ENCODE measurements at regions not wholly inside any gene's neighbourhood (a gene's known extent, or its start where the extent isn't known, plus 50 kb on each side); places are given as distances from the start of the nearest gene placed in this dataset.

DNA sequence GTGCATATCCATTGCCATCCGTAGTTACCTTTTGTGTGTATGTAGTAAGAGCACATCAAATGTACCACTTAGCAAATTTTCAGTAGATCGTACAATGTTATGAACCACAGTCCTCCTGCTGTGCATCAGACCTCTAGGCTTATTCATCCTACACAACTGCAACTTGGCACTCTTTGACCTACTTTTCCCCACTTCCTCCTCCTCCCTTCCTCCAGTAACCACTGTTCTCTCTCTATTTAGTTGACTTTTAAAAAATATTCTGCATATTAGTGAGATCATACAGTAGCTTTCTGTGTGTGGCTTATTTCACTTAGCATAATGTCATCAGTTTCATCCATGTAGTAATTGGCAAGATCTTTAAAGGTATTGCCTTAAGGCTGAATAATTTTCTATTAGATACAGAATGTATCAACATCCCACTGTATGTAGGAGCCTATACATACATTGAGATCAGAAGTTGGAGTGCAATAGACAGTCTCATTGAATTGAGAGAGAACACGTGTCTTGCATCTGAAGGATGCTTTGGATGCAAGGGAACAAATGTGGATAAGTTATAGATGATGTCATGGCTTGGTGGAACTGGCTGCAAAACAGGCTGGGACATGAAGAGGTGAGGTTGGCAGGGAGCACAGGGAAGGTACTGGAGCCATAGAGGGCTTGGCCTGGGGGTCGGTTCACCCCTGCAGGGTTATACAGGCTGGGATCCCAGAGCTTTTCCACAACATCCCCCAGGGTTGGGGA is 83.0 kb upstream of the FAM180A start:
- H3K4me3 ChIP-seq: no peak overlapping the region
- no peaks in the 10 kb centered on the region for H3K36me3 ChIP-seq
- TF ChIP-seq CTCF (IDR thresholded peaks at IDR 0.05) (no peak), POLR2A (IDR thresholded peaks at IDR 0.05) (no peak), POLR2AphosphoS5 (IDR thresholded peaks at IDR 0.05) (no peak), EP300 (IDR thresholded peaks at IDR 0.05) (no peak)
- no peaks in the 10 kb centered on the region for H3K27me3 ChIP-seq
- no peaks in the 10 kb centered on the region for H3K9me3 ChIP-seq
- no peak overlapping the region for H3K27ac ChIP-seq
- 45 to 58% methylated on average over 3 of the region's 4 CpGs for WGBS, 2 donors (ENCODE audit: low coverage in 1 of 2)
- no peak for ATAC-seq
- H3K4me1 ChIP-seq: no peaks in the 10 kb centered on the region

DNA sequence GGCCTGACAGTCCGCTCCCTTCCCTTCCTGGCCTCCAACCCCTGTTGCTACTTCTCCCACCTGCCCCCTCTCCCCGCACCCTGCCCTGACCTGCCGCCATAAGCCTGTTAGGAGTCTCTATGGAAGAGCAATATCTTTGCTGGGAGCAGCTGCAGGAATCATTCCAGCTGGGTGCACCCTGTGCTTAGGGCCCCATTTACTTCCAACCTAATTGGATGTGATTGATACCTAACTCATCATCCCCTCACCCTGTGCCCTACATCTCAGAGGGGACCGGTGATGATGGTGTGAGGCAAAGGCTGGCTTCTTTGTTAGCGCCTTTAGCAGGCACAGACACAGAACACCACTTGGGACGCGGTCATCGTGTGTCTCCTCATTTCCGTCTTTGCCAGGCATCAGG is 80.0 kb upstream of the FAM180A start:
- no peaks in the 10 kb centered on the region for H3K27me3 ChIP-seq
- no peaks in the 10 kb centered on the region for H3K9me3 ChIP-seq
- no peaks in the 10 kb centered on the region for H3K36me3 ChIP-seq
- no peak for ATAC-seq
- H3K4me3 ChIP-seq: no peak overlapping the region
- H3K4me1 ChIP-seq: no peaks in the 10 kb centered on the region
- H3K27ac ChIP-seq: no peak overlapping the region
- 100% methylated on average over 1 of the region's 9 CpGs for WGBS, 2 donors (ENCODE audit: low coverage in 1 of 2)
- TF ChIP-seq CTCF (IDR thresholded peaks at IDR 0.05) (no peak), EP300 (IDR thresholded peaks at IDR 0.05) (no peak), POLR2A (IDR thresholded peaks at IDR 0.05) (no peak), POLR2AphosphoS5 (IDR thresholded peaks at IDR 0.05) (no peak)

DNA sequence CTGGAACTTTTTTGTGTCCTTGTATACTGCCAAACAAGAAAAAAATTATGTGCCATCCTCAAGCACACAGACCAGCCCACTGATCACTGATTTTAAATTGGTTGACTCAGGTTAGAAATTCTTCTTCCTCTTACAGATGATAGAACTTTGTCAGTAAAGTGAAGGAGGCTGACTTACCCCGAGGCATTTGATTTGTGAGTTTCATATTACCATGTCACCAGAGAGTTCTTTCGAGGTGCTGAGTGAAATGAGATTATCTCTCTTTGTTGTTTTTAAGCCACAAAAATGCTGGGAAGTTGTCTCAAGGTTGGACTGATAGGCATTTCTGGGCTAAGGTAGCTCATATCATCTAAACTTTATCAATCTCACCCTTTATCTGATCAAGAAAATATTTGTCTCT is 78.8 kb upstream of the FAM180A start:
- Histone ChIP-seq H3K27ac (no peak overlapping the region), H3K36me3 (no peaks in the 10 kb centered on the region), H3K27me3 (no peaks in the 10 kb centered on the region), H3K9me3 (no peaks in the 10 kb centered on the region), H3K4me1 (no peaks in the 10 kb centered on the region), H3K4me3 (no peak overlapping the region)
- ATAC-seq: no peak
- WGBS, 2 donors (ENCODE audit: low coverage in 1 of 2): 58 to 71% methylated on average over 2 of the region's 2 CpGs
- TF ChIP-seq EP300 (IDR thresholded peaks at IDR 0.05): no peak
- TF ChIP-seq CTCF (IDR thresholded peaks at IDR 0.05): no peak
- no peak for TF ChIP-seq POLR2AphosphoS5 (IDR thresholded peaks at IDR 0.05)
- TF ChIP-seq POLR2A (IDR thresholded peaks at IDR 0.05): no peak

GRCh38 chr7:135825406-135825805 is 76.8 kb upstream of the FAM180A start:
- no peak overlapping the region for H3K27ac ChIP-seq
- TF ChIP-seq EP300 (IDR thresholded peaks at IDR 0.05): no peak
- no peak for TF ChIP-seq POLR2A (IDR thresholded peaks at IDR 0.05)
- TF ChIP-seq CTCF (IDR thresholded peaks at IDR 0.05): no peak
- no peak for TF ChIP-seq POLR2AphosphoS5 (IDR thresholded peaks at IDR 0.05)
- H3K36me3 ChIP-seq: no peaks in the 10 kb centered on the region
- H3K9me3 ChIP-seq: no peaks in the 10 kb centered on the region
- H3K4me1 ChIP-seq: no peaks in the 10 kb centered on the region
- H3K27me3 ChIP-seq: no peaks in the 10 kb centered on the region
- no peak for ATAC-seq
- no peak overlapping the region for H3K4me3 ChIP-seq
- 49% methylated on average over 3 of the region's 9 CpGs; no CpG with 5 or more reads in 1 of the 2 donors for WGBS, 2 donors (ENCODE audit: low coverage in 1 of 2)

DNA sequence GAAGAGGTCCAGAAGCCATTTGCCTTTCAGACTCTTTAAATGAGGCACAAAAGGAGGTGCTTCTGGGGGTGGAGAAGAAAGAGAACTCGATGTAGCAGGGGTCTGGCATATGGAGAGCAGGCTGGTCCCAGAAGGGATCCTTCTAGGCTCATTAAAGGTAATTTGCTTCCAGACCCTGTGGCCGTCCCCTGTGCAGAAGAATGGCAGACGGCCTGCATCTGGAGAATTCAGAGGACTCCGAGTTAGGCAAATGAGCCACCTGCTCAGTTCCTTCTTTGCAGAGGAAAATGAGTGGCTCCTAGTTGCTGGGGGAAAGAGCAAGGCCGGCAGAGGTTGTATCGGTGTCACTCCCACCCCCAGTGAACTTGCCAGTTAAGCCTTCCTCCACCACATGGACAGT is 73.8 kb upstream of the FAM180A start:
- TF ChIP-seq CTCF (IDR thresholded peaks at IDR 0.05) (no peak), POLR2AphosphoS5 (IDR thresholded peaks at IDR 0.05) (no peak), EP300 (IDR thresholded peaks at IDR 0.05) (no peak), POLR2A (IDR thresholded peaks at IDR 0.05) (no peak)
- H3K27me3 ChIP-seq: no peaks in the 10 kb centered on the region
- H3K27ac ChIP-seq: no peak overlapping the region
- 29 to 66% methylated on average over 1 to 5 of the region's 6 CpGs for WGBS, 2 donors (ENCODE audit: low coverage in 1 of 2)
- no peak for ATAC-seq
- H3K36me3 ChIP-seq: no peaks in the 10 kb centered on the region
- no peak overlapping the region for H3K4me3 ChIP-seq
- H3K9me3 ChIP-seq: no peaks in the 10 kb centered on the region
- no peaks in the 10 kb centered on the region for H3K4me1 ChIP-seq

All from gastroesophageal sphincter (tissue), 4 donors.